Stimulated activated CD4-positive, alpha-beta T cell treated with anti-CD3 and anti-CD28 coated beads, TNF-alpha, amount 100 ng/mL, for 4 hours (primary cell): ENCODE measurements at regions not wholly inside any gene's neighbourhood (a gene's known extent, or its start where the extent isn't known, plus 50 kb on each side); places are given as distances from the start of the nearest gene placed in this dataset.
"Not testable (repeated sequence)": the region's sequence is repeated elsewhere in the genome, so short reads cannot be mapped to it uniquely, and the experiment has no call there.

Experiments
- DNase-seq, 3 experiments: peaks; one replicate each; pipeline ENCODE4 v3.0.0-alpha.2; 2020; ENCODE audit warnings: low read depth in 3 of 3

GRCh38 chr4:53877096-53877495 is 187.3 kb downstream of the CHIC2 start:
- not testable (repeated sequence) for DNase-seq

- no peak for DNase-seq
Measured at GRCh38 chr4:53866055-53866454, 198.3 kb downstream of the CHIC2 start.

- no peak for DNase-seq
Measured at GRCh38 chr4:53865054-53865453, 199.4 kb downstream of the CHIC2 start.

GRCh38 chr4:53863736-53864365 is 200.6 kb downstream of the CHIC2 start:
- no peak for DNase-seq

GRCh38 chr4:53863158-53863557 is 201.2 kb downstream of the CHIC2 start:
- DNase-seq, result no peak

GRCh38 chr4:53861856-53862610 is 202.4 kb downstream of the CHIC2 start:
- no peak for DNase-seq

GRCh38 chr4:53859305-53859704 is 205.1 kb downstream of the CHIC2 start:
- no peak for DNase-seq

GRCh38 chr4:53858744-53859143 is 205.7 kb downstream of the CHIC2 start:
- DNase-seq, result no peak

GRCh38 chr4:53855581-53856250 is 208.7 kb downstream of the CHIC2 start:
- DNase-seq, result no peak

- DNase-seq, result no peak
Measured at GRCh38 chr4:53854991-53855568, 209.3 kb downstream of the CHIC2 start.

GRCh38 chr4:53852343-53852742 is 212.1 kb downstream of the CHIC2 start:
- no peak for DNase-seq

GRCh38 chr4:53847965-53848364 is 216.4 kb downstream of the CHIC2 start:
- no peak for DNase-seq

- no peak for DNase-seq
Measured at GRCh38 chr4:53844551-53844950, 219.9 kb downstream of the CHIC2 start.

GRCh38 chr4:53844133-53844532 is 220.3 kb downstream of the CHIC2 start:
- DNase-seq, result no peak

- no peak for DNase-seq
Measured at GRCh38 chr4:53841711-53842110, 222.7 kb downstream of the CHIC2 start.

GRCh38 chr4:53840643-53841042 is 223.8 kb downstream of the CHIC2 start:
- no peak for DNase-seq

- DNase-seq, result not testable (repeated sequence)
Measured at GRCh38 chr4:53833302-53834003, 231.0 kb downstream of the CHIC2 start.

- no peak for DNase-seq
Measured at GRCh38 chr4:53832549-53832948, 231.9 kb downstream of the CHIC2 start.

GRCh38 chr4:53830511-53830910 is 233.9 kb downstream of the CHIC2 start:
- no peak for DNase-seq

GRCh38 chr4:53821179-53821851 is 230.0 kb upstream of the LNX1 start:
- DNase-seq, result no peak

GRCh38 chr4:53818104-53818503 is 226.8 kb upstream of the LNX1 start:
- no peak for DNase-seq
